Uterus (tissue), 2 donors: ENCODE measurements at regions not wholly inside any gene's neighbourhood (a gene's known extent, or its start where the extent isn't known, plus 50 kb on each side); places are given as distances from the start of the nearest gene placed in this dataset.

Experiments
- POLR2A ChIP-seq, 2 donors: fragments of 450-650 bp; IDR thresholded peaks; one replicate each; pipeline ENCODE4 v1.6.1; 2016; ENCODE audit warnings: antibody characterized with exemption in 2 of 2, mild to moderate bottlenecking in 1 of 2, moderate library complexity in 1 of 2
- TF ChIP-seq, protein P1 (sequence below), 4 experiments: fragments of 200-600 bp in 2 of 4; fragments of 450-650 bp in 2 of 4; sonication (generic) in 2 of 4; IDR thresholded peaks; one replicate each; pipeline ENCODE4 v1.5.1; 2016 to 2019; ENCODE audit warnings: antibody characterized with exemption in 4 of 4, mild to moderate bottlenecking in 2 of 4, moderate library complexity in 1 of 4

DNA sequence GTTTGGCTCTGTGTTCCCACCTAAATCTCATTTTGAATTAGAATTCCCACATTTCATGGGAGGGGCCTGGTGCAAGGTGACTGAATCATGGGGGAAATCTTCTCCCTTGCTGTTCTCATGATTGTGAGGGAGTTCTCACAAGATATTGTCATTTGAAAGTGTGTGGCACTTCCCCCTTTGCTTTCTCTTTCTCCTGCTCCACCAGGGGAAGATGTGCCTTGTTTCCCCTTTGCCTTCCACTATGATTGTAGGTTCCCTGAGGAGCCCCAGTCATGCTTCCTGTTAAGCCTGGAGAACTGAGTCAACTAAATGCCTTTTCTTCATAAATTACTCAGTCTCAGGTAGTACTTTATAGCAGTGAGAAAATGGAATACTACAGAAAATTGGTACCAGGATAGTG is 157.2 kb upstream of the TPRG1 start:
- TF ChIP-seq, protein P1, sequence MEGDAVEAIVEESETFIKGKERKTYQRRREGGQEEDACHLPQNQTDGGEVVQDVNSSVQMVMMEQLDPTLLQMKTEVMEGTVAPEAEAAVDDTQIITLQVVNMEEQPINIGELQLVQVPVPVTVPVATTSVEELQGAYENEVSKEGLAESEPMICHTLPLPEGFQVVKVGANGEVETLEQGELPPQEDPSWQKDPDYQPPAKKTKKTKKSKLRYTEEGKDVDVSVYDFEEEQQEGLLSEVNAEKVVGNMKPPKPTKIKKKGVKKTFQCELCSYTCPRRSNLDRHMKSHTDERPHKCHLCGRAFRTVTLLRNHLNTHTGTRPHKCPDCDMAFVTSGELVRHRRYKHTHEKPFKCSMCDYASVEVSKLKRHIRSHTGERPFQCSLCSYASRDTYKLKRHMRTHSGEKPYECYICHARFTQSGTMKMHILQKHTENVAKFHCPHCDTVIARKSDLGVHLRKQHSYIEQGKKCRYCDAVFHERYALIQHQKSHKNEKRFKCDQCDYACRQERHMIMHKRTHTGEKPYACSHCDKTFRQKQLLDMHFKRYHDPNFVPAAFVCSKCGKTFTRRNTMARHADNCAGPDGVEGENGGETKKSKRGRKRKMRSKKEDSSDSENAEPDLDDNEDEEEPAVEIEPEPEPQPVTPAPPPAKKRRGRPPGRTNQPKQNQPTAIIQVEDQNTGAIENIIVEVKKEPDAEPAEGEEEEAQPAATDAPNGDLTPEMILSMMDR (IDR thresholded peaks at IDR 0.05): no peak
- no peak for TF ChIP-seq POLR2A (IDR thresholded peaks at IDR 0.05)
